ENCODE measurements at regions not wholly inside any gene's neighbourhood (a gene's known extent, or its start where the extent isn't known, plus 50 kb on each side); places are given as distances from the start of the nearest gene placed in this dataset.

DNA sequence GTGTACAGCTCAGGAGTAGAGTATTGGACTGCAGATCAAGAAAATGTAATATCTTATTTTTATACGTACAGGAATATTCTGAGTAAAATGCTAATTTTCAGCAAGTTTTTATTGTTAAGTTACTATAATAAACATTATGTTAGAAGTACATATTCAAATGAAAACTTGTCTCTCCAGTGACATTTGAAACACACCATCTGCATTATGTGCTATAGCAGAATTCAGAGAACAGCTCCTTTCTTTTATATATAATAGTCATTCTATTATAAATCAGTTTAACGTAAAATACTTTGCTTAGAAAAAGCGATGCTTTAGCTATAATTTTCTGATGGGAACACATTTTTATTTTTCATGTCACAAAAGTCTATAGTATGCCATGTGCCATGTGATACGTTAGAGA, 249.0 kb downstream of the PTPRC start:
- Histone ChIP-seq H3K4me3 (no peak overlapping the region), H3K36me3 (no peaks in the 10 kb centered on the region), H3K4me1 (no peaks in the 10 kb centered on the region), H3K27ac (no peak overlapping the region), H3K27me3 (no peaks in the 10 kb centered on the region), H3K9me3 (no peaks in the 10 kb centered on the region)
- TF ChIP-seq, protein P1, sequence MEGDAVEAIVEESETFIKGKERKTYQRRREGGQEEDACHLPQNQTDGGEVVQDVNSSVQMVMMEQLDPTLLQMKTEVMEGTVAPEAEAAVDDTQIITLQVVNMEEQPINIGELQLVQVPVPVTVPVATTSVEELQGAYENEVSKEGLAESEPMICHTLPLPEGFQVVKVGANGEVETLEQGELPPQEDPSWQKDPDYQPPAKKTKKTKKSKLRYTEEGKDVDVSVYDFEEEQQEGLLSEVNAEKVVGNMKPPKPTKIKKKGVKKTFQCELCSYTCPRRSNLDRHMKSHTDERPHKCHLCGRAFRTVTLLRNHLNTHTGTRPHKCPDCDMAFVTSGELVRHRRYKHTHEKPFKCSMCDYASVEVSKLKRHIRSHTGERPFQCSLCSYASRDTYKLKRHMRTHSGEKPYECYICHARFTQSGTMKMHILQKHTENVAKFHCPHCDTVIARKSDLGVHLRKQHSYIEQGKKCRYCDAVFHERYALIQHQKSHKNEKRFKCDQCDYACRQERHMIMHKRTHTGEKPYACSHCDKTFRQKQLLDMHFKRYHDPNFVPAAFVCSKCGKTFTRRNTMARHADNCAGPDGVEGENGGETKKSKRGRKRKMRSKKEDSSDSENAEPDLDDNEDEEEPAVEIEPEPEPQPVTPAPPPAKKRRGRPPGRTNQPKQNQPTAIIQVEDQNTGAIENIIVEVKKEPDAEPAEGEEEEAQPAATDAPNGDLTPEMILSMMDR (IDR thresholded peaks at IDR 0.05): no peak
- no peak for DNase-seq (ENCODE audit: low spot score)

DNA sequence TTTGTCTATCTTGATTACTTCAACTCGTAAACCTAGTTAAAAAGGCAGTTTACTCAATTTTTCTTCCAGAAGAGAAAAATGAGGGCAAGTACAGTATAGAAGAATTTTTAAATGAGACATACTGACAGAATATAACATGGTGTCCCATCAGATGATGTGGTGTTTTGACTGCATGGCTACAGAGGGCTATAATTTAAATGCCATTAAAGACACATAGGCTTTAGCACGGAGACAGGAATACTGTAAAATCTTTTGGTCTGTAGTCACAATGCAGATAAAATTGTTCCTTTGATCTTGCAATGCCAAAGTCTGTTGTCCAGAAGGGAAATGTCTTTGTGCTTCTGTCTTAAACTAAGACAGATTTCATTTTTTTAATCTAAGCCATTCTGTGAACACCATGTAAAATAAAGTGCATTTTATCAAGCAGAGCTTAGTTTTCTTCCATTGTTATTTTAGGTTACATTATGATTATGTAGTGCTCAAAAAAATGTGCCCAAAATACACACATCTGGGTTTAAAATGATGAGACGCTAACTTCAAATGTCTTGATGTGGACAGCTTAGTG, 249.6 kb downstream of the PTPRC start:
- no peaks in the 10 kb centered on the region for H3K27me3 ChIP-seq
- H3K9me3 ChIP-seq: no peaks in the 10 kb centered on the region
- no peaks in the 10 kb centered on the region for H3K36me3 ChIP-seq
- no peak for DNase-seq (ENCODE audit: low spot score)
- no peaks in the 10 kb centered on the region for H3K4me1 ChIP-seq
- TF ChIP-seq, protein P1 (IDR thresholded peaks at IDR 0.05): no peak
- H3K4me3 ChIP-seq: no peak overlapping the region
- H3K27ac ChIP-seq: no peak overlapping the region

DNA sequence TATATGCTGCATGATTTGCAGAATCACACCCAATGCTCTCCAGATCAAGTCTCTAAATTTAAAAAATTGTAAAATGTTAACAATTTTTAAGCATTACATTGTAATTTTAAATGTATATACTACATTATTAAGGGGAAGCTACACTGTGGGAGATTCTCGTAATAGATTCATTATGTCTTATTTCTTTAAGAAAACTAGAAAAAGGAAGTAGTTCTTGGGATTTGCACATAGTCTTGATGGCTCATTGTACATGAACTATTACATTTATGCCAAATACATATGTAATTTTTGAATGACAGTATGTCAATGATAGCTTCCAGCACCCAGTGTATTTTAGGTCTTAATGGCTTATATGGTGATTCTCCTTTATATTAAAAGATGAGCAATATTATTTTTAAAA, 250.3 kb downstream of the PTPRC start:
- Histone ChIP-seq H3K27ac (no peak overlapping the region), H3K36me3 (no peaks in the 10 kb centered on the region), H3K4me3 (no peak overlapping the region), H3K9me3 (no peaks in the 10 kb centered on the region), H3K4me1 (no peaks in the 10 kb centered on the region), H3K27me3 (no peaks in the 10 kb centered on the region)
- TF ChIP-seq, protein P1 (IDR thresholded peaks at IDR 0.05): no peak
- no peak for DNase-seq (ENCODE audit: low spot score)

DNA sequence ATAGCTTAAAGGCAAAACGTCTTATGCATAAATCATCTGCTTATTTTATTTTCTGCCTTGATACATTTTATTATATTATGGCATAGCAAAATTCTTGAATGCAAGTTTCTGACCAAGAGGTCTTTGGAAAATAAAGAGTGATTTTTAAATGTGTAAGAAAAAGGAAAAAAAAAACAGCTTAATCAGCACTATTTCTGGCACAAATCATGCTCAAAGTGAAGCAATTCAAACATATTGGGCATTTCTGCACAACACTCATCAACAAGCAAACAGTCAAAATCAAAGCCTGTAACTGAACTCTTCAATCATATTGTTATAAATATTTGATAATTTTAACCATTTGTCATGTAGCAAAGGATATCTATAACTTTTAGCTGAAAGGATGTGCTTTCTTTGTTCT, 250.9 kb downstream of the PTPRC start:
- H3K4me1 ChIP-seq: no peaks in the 10 kb centered on the region
- no peak overlapping the region for H3K27ac ChIP-seq
- TF ChIP-seq, protein P1 (IDR thresholded peaks at IDR 0.05): no peak
- H3K9me3 ChIP-seq: no peaks in the 10 kb centered on the region
- no peak for DNase-seq (ENCODE audit: low spot score)
- H3K27me3 ChIP-seq: no peaks in the 10 kb centered on the region
- H3K4me3 ChIP-seq: no peak overlapping the region
- H3K36me3 ChIP-seq: no peaks in the 10 kb centered on the region

DNA sequence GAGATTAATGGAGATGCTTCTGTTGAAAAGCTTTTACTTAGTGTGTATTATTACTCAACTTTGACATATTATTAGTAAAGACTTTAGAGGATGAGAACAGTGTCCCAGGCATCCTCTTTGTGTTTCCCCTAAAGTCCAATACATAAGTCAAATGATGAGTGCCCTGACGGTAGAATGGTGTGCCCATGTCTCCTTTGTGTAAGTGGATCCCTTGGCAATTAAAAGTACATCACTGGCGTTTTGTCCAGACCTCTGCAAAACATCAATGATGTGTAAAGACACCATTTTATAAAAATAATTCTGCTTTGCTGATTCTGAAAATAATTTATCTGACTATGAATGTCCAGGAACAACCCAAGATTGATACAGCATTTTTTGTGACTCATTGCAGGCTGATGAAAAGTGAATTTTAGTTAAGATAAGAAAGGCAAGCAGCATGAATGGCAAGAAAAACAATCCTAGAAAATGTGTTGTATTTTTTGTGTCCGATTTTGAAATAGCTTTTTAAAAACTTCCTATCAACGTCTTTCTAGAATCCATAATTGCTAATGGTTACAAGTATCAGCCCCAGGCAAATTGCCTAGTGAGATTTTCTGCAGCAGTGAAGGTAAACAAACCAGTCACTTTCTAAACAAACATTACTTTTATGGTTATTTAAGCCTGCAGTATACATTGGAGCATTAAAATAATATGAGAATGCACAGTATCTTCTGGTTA, 251.5 kb downstream of the PTPRC start:
- Histone ChIP-seq H3K4me3 (no peak overlapping the region), H3K27me3 (no peaks in the 10 kb centered on the region), H3K36me3 (no peaks in the 10 kb centered on the region), H3K27ac (no peak overlapping the region), H3K9me3 (no peaks in the 10 kb centered on the region), H3K4me1 (no peaks in the 10 kb centered on the region)
- DNase-seq (ENCODE audit: low spot score): no peak
- TF ChIP-seq, protein P1 (IDR thresholded peaks at IDR 0.05): no peak

DNA sequence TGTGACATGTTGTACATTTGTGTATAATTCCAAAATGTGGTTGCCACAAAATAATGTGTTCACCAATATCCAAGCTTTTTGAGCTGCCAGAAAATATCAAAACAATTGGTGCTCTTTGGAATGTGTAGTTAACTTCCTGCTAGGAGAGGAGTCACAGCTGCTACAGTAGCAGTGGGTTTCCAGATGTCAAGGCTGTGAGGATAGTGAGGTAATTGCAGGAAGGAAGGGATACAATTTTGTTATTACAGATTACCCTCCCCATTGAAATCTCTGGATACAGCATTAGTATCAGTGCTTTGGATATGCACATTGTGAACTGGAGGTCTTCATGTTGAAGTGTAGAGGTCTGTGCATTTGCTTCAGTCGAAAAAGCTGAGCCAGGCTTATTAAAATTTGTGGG, 253.2 kb downstream of the PTPRC start:
- no peaks in the 10 kb centered on the region for H3K9me3 ChIP-seq
- TF ChIP-seq, protein P1 (IDR thresholded peaks at IDR 0.05): no peak
- no peaks in the 10 kb centered on the region for H3K4me1 ChIP-seq
- H3K27ac ChIP-seq: no peak overlapping the region
- no peaks in the 10 kb centered on the region for H3K27me3 ChIP-seq
- no peak overlapping the region for H3K4me3 ChIP-seq
- no peak for DNase-seq (ENCODE audit: low spot score)
- no peaks in the 10 kb centered on the region for H3K36me3 ChIP-seq

All from right atrium auricular region (tissue), 2 donors.